K562 (cell line): ENCODE measurements at regions not wholly inside any gene's neighbourhood (a gene's known extent, or its start where the extent isn't known, plus 50 kb on each side); places are given as distances from the start of the nearest gene placed in this dataset.

Experiments
- ATAC-seq: fragments of 200-7000 bp; cut with Tn5 transposase; 3 replicates; pipeline ENCODE4 v1.9.1; 2020; ENCODE audit warnings: moderate library complexity
- BruUV-seq: library from RNA; stranded (reverse); fragments of 400-500 nt; replicated peaks from 2 replicates; lab custom pipeline; 2021; lab: Mats Ljungman, UMichigan
- CTCF ChIA-PET: fragments of 300-600 bp; formaldehyde crosslinking; extraction: SDS; loops from one replicate; lab custom pipeline; 2021; ENCODE audit warnings: low intra/inter-chr PET ratio; lab: Yijun Ruan, JAX
- POLR2A ChIA-PET: fragments of 300-600, 350-650 bp; sonication (Branson Sonifier 250); formaldehyde crosslinking; extraction: SDS; loops from one replicate; lab custom pipeline; 2021; ENCODE audit warnings: antibody characterized with exemption, inconsistent platforms; lab: Yijun Ruan, JAX
- DNase-seq, 4 experiments: peaks; one replicate each; pipeline versions ENCODE4 v3.0.0 to v3.0.0-alpha.2; 2011 to 2018; ENCODE audit warnings: low spot score in 3 of 4, mixed read lengths in 3 of 4; ENCODE audit errors: extremely low read depth in 1 of 4
- FAIRE-seq: peaks from 2 replicates; lab custom pipeline; 2011; peaks lifted over from hg19 to GRCh38; lab: Jason Lieb, UNC
- H2AFZ ChIP-seq: 2 replicates; pipeline ENCODE4 v1.6.0; 2011; ENCODE audit warnings: low read depth, low read length, control low read depth, inconsistent platforms
- H3K27ac ChIP-seq: fragments of 200-600 bp; 3 replicates; pipeline ENCODE4 v1.8.0; 2011; ENCODE audit warnings: low read depth, mild to moderate bottlenecking, control low read depth, inconsistent platforms, low read length, moderate library complexity, mixed read lengths; ENCODE audit errors: extremely low read depth
- H3K27me3 ChIP-seq, 2 experiments: fragments of 300-600 bp in 1 of 2; 2 replicates in 1 of 2; 3 replicates in 1 of 2; pipeline versions ENCODE4 v1.6.0 to v1.8.0; 2011; ENCODE audit warnings: inconsistent platforms in 2 of 2, low read length in 2 of 2, mild to moderate bottlenecking in 1 of 2, mixed read lengths in 1 of 2, moderate library complexity in 1 of 2; ENCODE audit not compliant: control insufficient read depth in 2 of 2, insufficient read depth in 2 of 2
- H3K36me3 ChIP-seq: fragments of 300-600 bp; 3 replicates; pipeline ENCODE4 v1.8.0; 2011; ENCODE audit warnings: mild to moderate bottlenecking, low read length, inconsistent platforms; ENCODE audit not compliant: control insufficient read depth, insufficient read depth
- H3K4me1 ChIP-seq, 2 experiments: fragments of 200-600 bp in 1 of 2; replicated peaks in 1 of 2; 2 replicates in 1 of 2; 3 replicates in 1 of 2; pipeline versions ENCODE4 v1.5.1 to v1.8.0; 2011; ENCODE audit warnings: inconsistent platforms in 2 of 2, low read length in 2 of 2, mild to moderate bottlenecking in 1 of 2, mixed read lengths in 1 of 2, moderate library complexity in 1 of 2; ENCODE audit not compliant: control insufficient read depth in 2 of 2, insufficient read depth in 2 of 2
- H3K4me2 ChIP-seq: 2 replicates; pipeline ENCODE4 v1.6.1; 2011; ENCODE audit warnings: low read length, control low read depth, inconsistent platforms, mixed read lengths; ENCODE audit not compliant: insufficient read depth
- H3K4me3 ChIP-seq: fragments of 200-600 bp; sonication (generic), shearing (Covaris generic); 2 replicates; pipeline ENCODE4 v1.5.1; 2016; ENCODE audit warnings: control low read depth, inconsistent platforms
- H3K79me2 ChIP-seq: fragments of 200-600 bp; 3 replicates; pipeline ENCODE4 v1.8.0; 2011; ENCODE audit warnings: low read length, inconsistent platforms; ENCODE audit not compliant: control insufficient read depth, insufficient read depth
- H3K9ac ChIP-seq, 2 experiments: 2 replicates each; pipeline versions ENCODE4 v1.6.0 to v1.6.1; 2011; ENCODE audit warnings: low read depth in 2 of 2, low read length in 2 of 2, control low read depth in 1 of 2, inconsistent platforms in 1 of 2, mild to moderate bottlenecking in 1 of 2, mixed read lengths in 1 of 2; ENCODE audit not compliant: insufficient read depth in 1 of 2
- H3K9me1 ChIP-seq: one replicate; pipeline ENCODE4 v1.6.0; 2011; ENCODE audit warnings: inconsistent platforms, mild to moderate bottlenecking, low read length, moderate library complexity; ENCODE audit not compliant: control insufficient read depth, insufficient read depth
- H3K9me3 ChIP-seq: replicated peaks from 2 replicates; pipeline ENCODE4 v1.5.1; 2011; ENCODE audit warnings: low read depth, low read length, inconsistent platforms; ENCODE audit not compliant: control insufficient read depth, insufficient read depth
- H4K20me1 ChIP-seq: replicated peaks from 2 replicates; pipeline ENCODE4 v1.6.1; 2011; ENCODE audit warnings: low read length, inconsistent platforms, mixed read lengths; ENCODE audit not compliant: control insufficient read depth, insufficient read depth
- ADNP ChIP-seq: fragments of 200-800 bp; sonication (Bioruptor generic); IDR thresholded peaks from 2 replicates; pipeline ENCODE4 v1.6.1; 2016; ENCODE audit warnings: missing genetic modification characterization, missing compliant biosample characterization
- CHD1 ChIP-seq: fragments of 200-600 bp; sonication (generic); IDR thresholded peaks from one replicate; pipeline ENCODE4 v1.6.1; 2012; ENCODE audit warnings: mild to moderate bottlenecking, moderate library complexity, low read length, inconsistent platforms
- CHD2 ChIP-seq: IDR thresholded peaks from 2 replicates; pipeline ENCODE4 v1.6.1; 2011; ENCODE audit warnings: low read depth, low read length
- HIVEP1 ChIP-seq: fragments of 250-450 bp; sonication (Bioruptor Pico); IDR thresholded peaks from 2 replicates; pipeline ENCODE4 v1.4.0; 2020; ENCODE audit warnings: mild to moderate bottlenecking
- KLF16 ChIP-seq: IDR thresholded peaks from 2 replicates; pipeline ENCODE4 v1.6.1; 2016; ENCODE audit warnings: antibody characterized with exemption
- NCOA1 ChIP-seq: fragments of 450-650 bp; IDR thresholded peaks from 2 replicates; pipeline ENCODE4 v1.6.1; 2016; ENCODE audit warnings: low read depth
- SIN3A ChIP-seq, 2 experiments: fragments of 150-350 bp in 1 of 2; IDR thresholded peaks; 2 replicates each; pipeline ENCODE4 v1.6.1; 2011 to 2016; ENCODE audit warnings: borderline replicate concordance in 2 of 2, low read depth in 2 of 2, low read length in 2 of 2, mild to moderate bottlenecking in 2 of 2, moderate library complexity in 2 of 2; ENCODE audit not compliant: control insufficient read depth in 1 of 2
- SIX5 ChIP-seq, 2 experiments: IDR thresholded peaks; 2 replicates each; pipeline ENCODE4 v1.6.1; 2011; ENCODE audit warnings: low read length in 2 of 2, borderline replicate concordance in 1 of 2, low read depth in 1 of 2, mild to moderate bottlenecking in 1 of 2, moderate library complexity in 1 of 2; ENCODE audit not compliant: insufficient read depth in 1 of 2
- SP2 ChIP-seq: IDR thresholded peaks from 2 replicates; pipeline ENCODE4 v1.6.1; 2011; ENCODE audit warnings: mild to moderate bottlenecking, low read depth, low read length, moderate library complexity; ENCODE audit not compliant: poor library complexity, severe bottlenecking; ENCODE audit errors: extremely low read depth
- SREBF2 ChIP-seq: sonication (generic); formaldehyde crosslinking; IDR thresholded peaks from 2 replicates; pipeline ENCODE4 v1.4.0; 2020; ENCODE audit warnings: mild to moderate bottlenecking, missing genetic modification reagents
- SRSF1 ChIP-seq: fragments of 200-400 bp; formaldehyde crosslinking; IDR thresholded peaks from 2 replicates; pipeline ENCODE4 v1.6.1; 2017; ENCODE audit warnings: mild to moderate bottlenecking, low read depth, low read length, moderate library complexity
- TFAP4 ChIP-seq: sonication (generic); formaldehyde crosslinking; IDR thresholded peaks from 2 replicates; pipeline ENCODE4 v1.8.0; 2022; ENCODE audit warnings: missing genetic modification reagents, mild to moderate bottlenecking, moderate library complexity, borderline replicate concordance
- TGIF2 ChIP-seq: sonication (generic); formaldehyde crosslinking; IDR thresholded peaks from 2 replicates; pipeline ENCODE4 v1.8.1; 2022; ENCODE audit warnings: mild to moderate bottlenecking, missing genetic modification reagents, moderate library complexity
- TRIM24 ChIP-seq, 2 experiments: fragments of 450-650 bp; IDR thresholded peaks; 2 replicates each; pipeline ENCODE4 v1.6.1; 2016
- TRIM28 ChIP-seq: fragments of 450-650 bp; IDR thresholded peaks from 2 replicates; pipeline ENCODE4 v1.6.1; 2017
- ZBTB2 ChIP-seq: fragments of 450-650 bp; IDR thresholded peaks from 2 replicates; pipeline ENCODE4 v1.6.1; 2016; ENCODE audit warnings: antibody characterized with exemption
- ZC3H4 ChIP-seq: sonication (generic); formaldehyde crosslinking; IDR thresholded peaks from 2 replicates; pipeline ENCODE4 v1.9.0; 2021; ENCODE audit warnings: missing genetic modification reagents, borderline replicate concordance
- ZNF212 ChIP-seq: fragments of 450-650 bp; formaldehyde crosslinking; IDR thresholded peaks from 2 replicates; pipeline ENCODE4 v1.4.0; 2020; ENCODE audit warnings: mild to moderate bottlenecking
- ZNF444 ChIP-seq: fragments of 250-450 bp; sonication (Bioruptor Pico); IDR thresholded peaks from 2 replicates; pipeline ENCODE4 v1.4.0; 2020; ENCODE audit warnings: mild to moderate bottlenecking, moderate library complexity
- ZNF583 ChIP-seq: fragments of 250-450 bp; sonication (Bioruptor Pico); IDR thresholded peaks from 2 replicates; pipeline ENCODE4 v1.4.0; 2020
- ZNF586 ChIP-seq: fragments of 450-650 bp; formaldehyde crosslinking; conservative IDR thresholded peaks from 2 replicates; pipeline ENCODE4 v1.4.0; 2020; ENCODE audit warnings: mild to moderate bottlenecking, moderate library complexity
- ZNF75A ChIP-seq: fragments of 450-650 bp; formaldehyde crosslinking; IDR thresholded peaks from 2 replicates; pipeline ENCODE4 v1.4.0; 2020; ENCODE audit warnings: mild to moderate bottlenecking
- ZNF764 ChIP-seq: fragments of 250-450 bp; sonication (Bioruptor Pico); IDR thresholded peaks from 2 replicates; pipeline ENCODE4 v1.4.0; 2020; ENCODE audit warnings: low read depth, mild to moderate bottlenecking, moderate library complexity
- WGBS: fragments of 100-300 bp; shearing (Covaris generic); methylation state at CpG from one replicate; pipeline ENCODE4 v1.1.6; 2016; ENCODE audit warnings: low coverage, mixed read lengths; ENCODE audit not compliant: insufficient coverage; ENCODE audit errors: missing lambda C conversion rate; 5-methylcytosine and 5-hydroxymethylcytosine counted together
- in situ Hi-C: fragments of 300-500 bp; cut with MboI; formaldehyde crosslinking; loops from 4 replicates; pipeline ENCODE4 v1.15.0; 2018; ENCODE audit warnings: inconsistent platforms, mixed read lengths
- intact Hi-C: fragments of 100-400 bp; cut with micrococcal nuclease; formaldehyde crosslinking; loops from 2 replicates; pipeline ENCODE4 v1.14.2; 2022

- TF ChIP-seq SIX5 (IDR thresholded peaks at IDR 0.05; ENCODE audit: borderline replicate concordance in 1 of 2, insufficient read depth in 1 of 2, low read depth in 1 of 2, low read length in 2 of 2) (no peak), SREBF2 (no peak), ZNF444 (CRISPR knock-in tag) (no peak), SRSF1 (no peak), ZNF212 (CRISPR knock-in tag) (no peak), CHD2 (no peak)
Observed at GRCh38 chr13:72126424-72126823, 259.4 kb upstream of the DACH1 start (continued).

GRCh38 chr13:72125561-72125960, 258.6 kb upstream of the DACH1 start:
- POLR2A ChIA-PET = no interaction called here
- intact Hi-C loops (no loop called here), in situ Hi-C loops (no loop called here)
- DNase-seq = no peak
- no peaks in the 10 kb centered on the region for H3K9me1 ChIP-seq
- H3K4me1 ChIP-seq = no peaks in the 10 kb centered on the region
- BruUV-seq = no TSS peak
- H3K9ac ChIP-seq = no peak overlapping the region
- CTCF ChIA-PET = no interaction called here
- H4K20me1 ChIP-seq = no peaks in the 10 kb centered on the region
- no peaks in the 10 kb centered on the region for H3K79me2 ChIP-seq
- 0% methylated on average over 3 of the region's 3 CpGs for WGBS
- no peaks in the 10 kb centered on the region for H3K36me3 ChIP-seq
- TF ChIP-seq CHD1 (no peak), ADNP (tag) (no peak), TFAP4 (CRISPR knock-in tag) (no peak), SP2 (no peak), ZNF764 (CRISPR knock-in tag) (no peak), SIN3A (IDR thresholded peaks at IDR 0.05; ENCODE audit: borderline replicate concordance in 2 of 2, control insufficient read depth in 1 of 2, low read depth in 2 of 2, low read length in 2 of 2) (no peak), KLF16 (no peak), ZNF586 (CRISPR knock-in tag) (no peak), NCOA1 (no peak), ZC3H4 (CRISPR knock-in tag) (no peak), TRIM28 (no peak), HIVEP1 (CRISPR knock-in tag) (no peak), ZNF583 (CRISPR knock-in tag) (no peak), ZBTB2 (no peak), TGIF2 (CRISPR knock-in tag) (no peak), TRIM24 (IDR thresholded peaks at IDR 0.05) (no peak), ZNF75A (CRISPR knock-in tag) (no peak)
- H3K27me3 ChIP-seq = no peaks in the 10 kb centered on the region
- H3K4me3 ChIP-seq = no peak overlapping the region
- H3K27ac ChIP-seq = no peak overlapping the region
- no peak for FAIRE-seq
- no peak overlapping the region for H3K4me2 ChIP-seq
- no peak overlapping the region for H2AFZ ChIP-seq
- ATAC-seq = no peak
- H3K9me3 ChIP-seq = no peaks in the 10 kb centered on the region
